GM21528 (cell line): ENCODE measurements at regions not wholly inside any gene's neighbourhood (a gene's known extent, or its start where the extent isn't known, plus 50 kb on each side); places are given as distances from the start of the nearest gene placed in this dataset.
"Not testable (repeated sequence)": the region's sequence is repeated elsewhere in the genome, so short reads cannot be mapped to it uniquely, and the experiment has no call there.

Experiments used
- ATAC-seq: cut with Tn5 transposase; IDR thresholded peaks from one replicate; pipeline ENCODE4 v1.9.1; 2021; ENCODE audit warnings: mild to moderate bottlenecking, moderate library complexity; ENCODE audit not compliant: unreplicated experiment, low FRiP score

DNA sequence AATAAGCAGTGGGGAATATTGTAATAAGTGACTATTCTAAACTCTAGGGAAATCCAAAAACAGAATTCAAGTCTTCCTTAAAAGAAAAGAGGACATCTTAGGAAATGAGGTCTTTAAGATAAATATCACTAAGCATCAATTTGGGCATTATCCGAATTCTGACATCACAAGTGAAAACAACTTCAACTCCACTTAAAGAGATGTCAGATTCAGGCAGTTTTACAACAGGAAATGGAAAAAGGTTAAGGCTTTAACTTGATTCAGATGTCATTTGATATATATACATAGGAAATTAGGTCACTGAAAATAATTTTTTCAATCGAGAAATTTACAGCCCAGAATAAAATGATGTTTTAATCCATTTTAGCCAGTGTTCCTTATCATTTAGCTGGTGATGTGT lies 435.4 kb downstream of the SETD4 start:
- ATAC-seq, result no peak

GRCh38 chr21:35622612-35623011 lies 437.7 kb downstream of the SETD4 start:
- no peak for ATAC-seq

DNA sequence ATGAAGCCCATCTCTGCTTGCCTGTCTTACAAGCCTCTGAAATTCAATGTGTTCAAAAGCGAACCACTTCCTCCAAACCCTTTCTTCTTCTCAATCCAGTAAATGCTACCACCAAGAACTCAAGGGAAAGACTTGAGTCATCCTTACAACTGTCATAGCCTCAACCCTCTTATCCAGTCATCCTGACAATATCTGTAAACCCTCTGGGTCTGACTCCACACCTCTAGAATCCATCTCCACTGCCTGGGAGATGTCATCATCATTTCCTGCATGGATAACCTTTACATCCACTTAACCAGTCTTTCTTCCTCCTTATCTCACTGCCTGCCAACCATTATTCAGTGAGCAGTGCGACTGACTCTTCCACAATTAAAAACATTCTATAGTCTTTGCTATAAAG lies 441.1 kb downstream of the SETD4 start:
- no peak for ATAC-seq

DNA sequence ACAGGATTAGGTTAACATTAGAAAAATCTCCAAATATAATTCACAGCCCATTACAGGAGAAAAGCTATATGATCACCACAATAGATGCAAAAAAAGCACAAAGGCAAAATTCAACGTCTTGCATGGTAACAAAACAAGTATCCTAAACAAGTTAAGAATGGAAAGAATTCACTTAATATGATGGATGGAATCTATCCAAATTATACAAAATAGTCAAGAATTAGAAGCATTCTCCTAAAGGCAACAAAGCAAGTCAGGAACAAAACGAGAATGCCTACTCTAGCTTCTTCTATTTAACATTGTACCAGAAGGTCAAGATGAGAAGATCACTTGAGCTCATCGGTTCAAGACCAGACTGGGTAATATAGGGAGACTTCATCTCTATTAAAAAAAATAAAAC lies 442.8 kb downstream of the SETD4 start:
- no peak for ATAC-seq

GRCh38 chr21:35616090-35616489 lies 444.2 kb downstream of the SETD4 start:
- no peak for ATAC-seq

DNA sequence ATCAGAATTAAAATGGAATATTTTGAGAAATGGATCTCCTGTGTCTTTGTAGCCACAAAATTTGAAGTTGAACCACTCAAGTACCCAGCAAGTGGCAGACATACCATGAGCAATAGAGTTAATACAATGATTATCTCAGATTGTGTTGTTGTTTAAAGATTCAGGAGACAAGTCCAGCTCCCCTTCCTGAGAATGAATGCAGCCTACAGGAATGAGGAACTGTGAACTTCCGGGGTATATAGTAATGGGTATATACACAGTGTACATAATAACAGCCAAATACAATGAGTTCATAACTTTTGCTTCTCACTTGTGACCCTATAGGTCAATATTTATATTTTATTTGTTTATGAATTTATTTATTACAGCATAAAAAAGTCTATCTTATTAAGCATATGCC lies 445.0 kb downstream of the SETD4 start:
- no peak for ATAC-seq

GRCh38 chr21:35614396-35614921 lies 445.9 kb downstream of the SETD4 start:
- no peak for ATAC-seq

GRCh38 chr21:35611708-35612132 lies 448.6 kb downstream of the SETD4 start:
- no peak for ATAC-seq

- ATAC-seq, result no peak
Measured at GRCh38 chr21:35609263-35609662, 451.1 kb downstream of the SETD4 start.

DNA sequence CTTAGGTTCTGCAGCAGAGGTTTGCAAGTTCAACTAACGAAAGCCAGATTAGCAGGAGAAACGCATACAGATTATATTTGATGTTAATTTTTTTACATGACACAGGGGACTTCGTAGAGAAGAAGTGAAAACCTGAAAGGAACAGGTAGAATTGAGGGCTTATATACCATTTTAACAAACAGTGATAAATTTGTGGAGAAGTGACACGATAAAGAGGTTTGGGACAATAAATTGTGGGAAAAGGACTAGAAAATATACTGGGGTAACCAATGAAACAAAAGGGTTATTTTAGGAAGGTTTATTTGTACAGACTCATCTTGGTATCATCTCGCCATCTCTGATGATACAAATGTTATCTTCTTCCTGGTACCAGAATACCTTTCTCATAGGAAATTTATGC lies 452.9 kb downstream of the SETD4 start:
- no peak for ATAC-seq

DNA sequence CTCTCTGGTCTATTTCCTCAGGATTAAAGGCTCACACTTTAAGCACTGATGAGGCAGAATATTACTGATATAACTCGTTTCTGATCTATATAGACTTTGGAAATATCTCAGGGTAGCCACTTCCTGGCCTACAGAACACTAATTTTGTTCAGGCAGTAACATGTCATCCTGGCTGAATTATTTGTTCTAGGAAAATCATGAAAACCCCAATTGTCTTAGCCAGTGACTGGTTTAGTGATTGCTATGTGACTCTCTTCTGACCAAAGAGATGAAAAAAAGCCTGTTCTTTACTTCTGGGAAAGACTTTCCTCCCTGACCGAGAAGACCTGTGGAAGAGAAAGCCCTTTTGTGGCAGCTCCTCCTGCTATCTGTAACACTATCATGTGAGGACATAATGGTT lies 453.7 kb downstream of the SETD4 start:
- ATAC-seq, result no peak

DNA sequence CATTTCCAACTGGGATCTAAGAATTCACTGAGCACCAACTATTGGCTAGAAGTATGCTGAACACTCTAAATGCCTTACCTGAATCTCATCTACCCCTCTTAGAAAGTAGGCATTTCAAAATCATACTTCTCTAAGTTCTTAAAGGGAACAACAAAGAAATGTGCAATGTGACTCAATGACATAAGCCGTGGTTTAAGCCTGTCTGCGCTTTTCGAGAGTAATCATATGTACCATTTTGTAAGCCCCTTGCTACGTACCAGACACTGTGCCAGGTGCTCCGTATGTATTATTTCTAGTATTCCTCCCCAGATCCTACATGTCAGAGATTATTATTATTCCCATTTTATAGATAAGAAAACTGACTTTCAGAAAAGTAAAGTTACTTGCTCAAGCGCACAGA lies 454.2 kb downstream of the SETD4 start:
- no peak for ATAC-seq

DNA sequence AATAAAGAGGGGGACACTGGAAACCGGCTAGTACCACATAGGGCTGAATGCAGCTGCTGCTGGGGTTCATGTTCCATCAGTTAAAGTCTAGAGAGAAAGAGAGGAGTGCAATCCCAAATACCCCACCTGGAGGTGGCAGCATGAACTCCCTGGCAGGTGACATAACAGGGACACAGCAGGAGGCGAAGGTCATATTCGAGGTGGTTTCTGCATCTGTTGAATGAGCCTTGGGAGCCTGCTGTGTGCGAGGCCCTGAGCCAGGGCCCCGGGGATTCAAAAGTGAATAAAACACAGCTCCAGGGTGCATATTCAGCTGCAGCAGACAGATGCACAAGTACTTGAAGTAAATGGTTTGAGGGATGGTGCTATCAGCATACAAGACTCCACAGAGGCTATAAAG lies 456.8 kb downstream of the SETD4 start:
- ATAC-seq, result no peak

- no peak for ATAC-seq
Measured at GRCh38 chr21:35602811-35603362, 457.4 kb downstream of the SETD4 start.

DNA sequence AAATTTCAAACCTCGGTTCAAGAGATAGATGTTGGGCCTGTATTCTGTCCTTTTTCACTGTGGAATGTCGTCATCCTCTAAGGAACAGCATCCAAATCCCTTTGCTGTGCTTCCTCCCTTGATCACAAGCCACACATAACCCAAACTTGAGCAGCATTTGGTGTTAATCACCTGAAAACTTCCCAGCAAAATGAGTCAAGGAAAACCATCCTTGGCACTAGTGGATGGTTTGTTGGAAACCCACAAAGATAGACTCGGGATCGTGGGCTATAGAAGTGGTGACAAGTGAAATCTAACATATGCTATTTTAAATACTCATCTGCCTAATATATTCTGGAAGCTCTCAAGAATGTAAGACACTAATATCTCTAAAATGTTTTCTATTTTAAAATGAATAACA lies 459.1 kb downstream of the SETD4 start:
- no peak for ATAC-seq

GRCh38 chr21:35599164-35599563 lies 461.2 kb downstream of the SETD4 start:
- ATAC-seq, result no peak

- no peak for ATAC-seq
Measured at GRCh38 chr21:35597750-35598339, 462.5 kb downstream of the SETD4 start.

- ATAC-seq, result no peak
Measured at GRCh38 chr21:35594905-35595304, 465.4 kb downstream of the SETD4 start.

DNA sequence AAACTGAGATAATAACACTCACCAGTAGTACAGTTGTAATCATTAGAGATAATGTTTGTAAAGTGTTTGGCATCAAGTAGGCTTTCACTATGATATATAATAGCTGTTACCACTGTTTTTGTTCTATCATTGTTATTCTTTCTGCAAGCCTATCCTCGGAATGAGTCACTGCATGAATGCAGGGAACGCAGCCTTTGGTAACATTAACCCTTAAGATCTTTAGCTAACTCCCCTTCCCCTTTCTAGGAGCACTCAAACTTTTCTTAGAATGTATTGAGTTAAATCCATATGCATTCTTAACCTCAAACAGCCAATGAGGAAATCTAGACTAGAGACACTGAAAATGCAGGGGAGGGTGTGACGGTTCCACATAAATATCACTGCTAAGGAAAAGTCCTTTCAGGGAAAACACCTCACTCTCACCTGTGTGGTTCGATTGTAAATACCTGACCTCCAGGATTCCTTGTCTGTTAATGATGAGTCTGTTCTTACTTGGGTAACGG lies 467.3 kb downstream of the SETD4 start:
- no peak for ATAC-seq

GRCh38 chr21:35590284-35590683 lies 470.0 kb downstream of the SETD4 start:
- ATAC-seq, result not testable (repeated sequence)

GRCh38 chr21:35587841-35588380 lies 472.4 kb downstream of the SETD4 start:
- no peak for ATAC-seq

DNA sequence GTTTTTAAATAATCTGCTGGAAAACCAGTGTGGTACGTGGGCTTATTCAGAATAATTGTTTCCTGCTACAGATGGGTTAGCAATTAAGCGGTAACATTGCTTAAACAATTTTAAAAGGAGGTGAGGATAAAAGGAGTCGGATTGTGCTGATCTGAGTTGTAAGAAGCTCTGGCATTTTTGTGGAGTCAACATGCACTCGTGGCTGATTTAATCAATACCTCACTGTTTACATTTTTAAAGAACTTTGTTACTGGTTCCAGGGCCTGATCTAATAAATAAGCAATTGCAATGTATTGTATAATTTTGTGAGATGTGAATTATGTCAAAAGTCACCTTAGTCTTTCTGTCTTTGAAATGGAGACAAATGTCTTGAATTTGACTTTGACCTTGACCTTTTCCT lies 474.0 kb downstream of the SETD4 start:
- ATAC-seq, result no peak
